ENCODE measurements at regions not wholly inside any gene's neighbourhood (a gene's known extent, or its start where the extent isn't known, plus 50 kb on each side); places are given as distances from the start of the nearest gene placed in this dataset.
A peak's percentile ranks its signal among the peaks of the same experiment; 100 is the strongest.

DNA sequence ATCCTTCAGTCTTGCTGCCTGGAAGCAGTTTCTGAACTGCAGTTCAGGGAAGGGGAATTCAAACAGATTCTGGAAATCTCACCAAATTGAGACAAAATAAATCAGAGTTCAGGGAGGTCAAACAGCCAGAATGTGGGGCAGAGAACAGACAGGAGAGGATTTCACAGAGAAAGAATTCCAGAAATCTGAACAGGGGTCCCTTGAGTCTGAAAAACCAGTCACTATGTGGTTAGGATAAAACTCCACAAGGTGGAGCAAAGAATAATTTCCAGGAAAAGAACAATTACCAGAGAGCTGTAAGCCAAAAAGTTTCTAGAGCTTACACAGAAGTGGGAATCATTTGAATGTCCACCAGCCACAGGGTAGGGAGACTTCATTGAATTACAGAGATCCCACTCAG lies 84.7 kb downstream of the URB2 start:
- DNase-seq (ENCODE audit: extremely low spot score), result no peak
- POLR2A ChIA-PET, result no interaction called here
- CTCF ChIA-PET, result interaction anchor here (1.0 kb wide), 1 partner anchor 189 kb away, joined by 3 read pairs; no protein-coding TSS in a partner anchor
- TF ChIP-seq CTCF (IDR thresholded peaks at IDR 0.05; ENCODE audit: control extremely low read depth, extremely low read depth, low read depth, missing control alignments), result no peak

- ChIA-PET CTCF (interaction anchor here (1.1 to 3.3 kb wide), 10 partner anchors 10 to 593 kb away, joined by 3 to 11 read pairs (median 4); no protein-coding TSS in a partner anchor), POLR2A (no interaction called here)
- DNase-seq (ENCODE audit: extremely low spot score), result no peak
- TF ChIP-seq CTCF (IDR thresholded peaks at IDR 0.05; ENCODE audit: control extremely low read depth, extremely low read depth, low read depth, missing control alignments), result no peak
Measured at GRCh38 chr1:229714306-229714705, 88.3 kb downstream of the URB2 start.

GRCh38 chr1:229714964-229715603 lies 89.0 kb downstream of the URB2 start:
- TF ChIP-seq CTCF (IDR thresholded peaks at IDR 0.05; ENCODE audit: control extremely low read depth, extremely low read depth, low read depth, missing control alignments), result peak; percentile 48
- POLR2A ChIA-PET, result no interaction called here
- CTCF ChIA-PET, result interaction anchor here (0.7 to 3.3 kb wide), 19 partner anchors 10 to 597 kb away, joined by 3 to 11 read pairs (median 4); no protein-coding TSS in a partner anchor
- DNase-seq (ENCODE audit: extremely low spot score), result peak; percentile 33

DNA sequence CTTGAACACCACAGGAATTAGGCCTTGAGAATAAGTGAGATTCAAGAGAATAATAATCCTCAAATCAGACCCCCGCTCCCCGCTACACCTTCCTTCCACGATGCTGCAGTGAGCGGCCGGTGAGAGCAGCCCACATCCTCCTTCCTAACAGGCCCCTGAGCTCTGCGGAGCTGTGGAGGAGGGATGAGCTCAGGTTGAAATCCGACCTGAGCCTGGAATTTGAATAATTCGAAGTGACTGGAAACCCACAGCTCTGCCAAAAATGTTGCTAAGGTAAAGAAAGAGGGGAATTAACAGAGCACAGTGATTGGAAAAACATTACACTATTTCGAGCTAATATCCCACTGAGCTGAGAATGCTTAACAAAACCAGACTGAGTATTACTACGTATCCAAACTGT lies 90.0 kb downstream of the URB2 start:
- ChIA-PET CTCF (interaction anchor here (0.8 to 3.3 kb wide), 20 partner anchors 10 to 596 kb away, joined by 3 to 11 read pairs (median 4); no protein-coding TSS in a partner anchor), POLR2A (no interaction called here)
- no peak for DNase-seq (ENCODE audit: extremely low spot score)
- no peak for TF ChIP-seq CTCF (IDR thresholded peaks at IDR 0.05; ENCODE audit: control extremely low read depth, extremely low read depth, low read depth, missing control alignments)

DNA sequence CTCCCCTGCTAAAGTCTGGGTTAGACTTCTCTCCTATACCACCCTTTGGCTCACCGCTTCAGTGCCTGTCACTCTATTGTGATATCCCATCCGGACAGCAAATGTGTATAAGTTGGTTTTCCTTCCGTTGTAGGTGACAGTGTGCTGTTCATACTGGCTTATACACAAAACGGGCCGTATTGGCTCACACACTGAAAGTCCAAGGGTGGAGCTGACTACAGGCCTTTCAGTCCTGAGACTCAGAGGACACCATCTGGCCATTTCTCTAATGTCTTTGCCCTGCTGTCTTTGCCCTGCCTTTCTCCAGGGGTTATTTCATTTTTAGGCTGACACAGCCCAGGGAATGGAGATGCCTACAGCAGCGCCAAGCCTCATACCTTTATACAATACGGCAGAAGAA lies 90.7 kb downstream of the URB2 start:
- ChIA-PET POLR2A (no interaction called here), CTCF (interaction anchor here (0.8 to 3.3 kb wide), 13 partner anchors 10 to 595 kb away, joined by 3 to 11 read pairs (median 4); no protein-coding TSS in a partner anchor)
- no peak for TF ChIP-seq CTCF (IDR thresholded peaks at IDR 0.05; ENCODE audit: control extremely low read depth, extremely low read depth, low read depth, missing control alignments)
- DNase-seq (ENCODE audit: extremely low spot score), result no peak

GRCh38 chr1:229717786-229718576 lies 91.9 kb downstream of the URB2 start:
- no peak for DNase-seq (ENCODE audit: extremely low spot score)
- POLR2A ChIA-PET, result no interaction called here
- CTCF ChIA-PET, result interaction anchor here (0.9 to 1.4 kb wide), 2 partner anchors 14 to 588 kb away, joined by 3 to 5 read pairs; no protein-coding TSS in a partner anchor
- TF ChIP-seq CTCF (IDR thresholded peaks at IDR 0.05; ENCODE audit: control extremely low read depth, extremely low read depth, low read depth, missing control alignments), result no peak

All from GM10248 (cell line).